ENCODE measurements at regions not wholly inside any gene's neighbourhood (a gene's known extent, or its start where the extent isn't known, plus 50 kb on each side); places are given as distances from the start of the nearest gene placed in this dataset.

DNA sequence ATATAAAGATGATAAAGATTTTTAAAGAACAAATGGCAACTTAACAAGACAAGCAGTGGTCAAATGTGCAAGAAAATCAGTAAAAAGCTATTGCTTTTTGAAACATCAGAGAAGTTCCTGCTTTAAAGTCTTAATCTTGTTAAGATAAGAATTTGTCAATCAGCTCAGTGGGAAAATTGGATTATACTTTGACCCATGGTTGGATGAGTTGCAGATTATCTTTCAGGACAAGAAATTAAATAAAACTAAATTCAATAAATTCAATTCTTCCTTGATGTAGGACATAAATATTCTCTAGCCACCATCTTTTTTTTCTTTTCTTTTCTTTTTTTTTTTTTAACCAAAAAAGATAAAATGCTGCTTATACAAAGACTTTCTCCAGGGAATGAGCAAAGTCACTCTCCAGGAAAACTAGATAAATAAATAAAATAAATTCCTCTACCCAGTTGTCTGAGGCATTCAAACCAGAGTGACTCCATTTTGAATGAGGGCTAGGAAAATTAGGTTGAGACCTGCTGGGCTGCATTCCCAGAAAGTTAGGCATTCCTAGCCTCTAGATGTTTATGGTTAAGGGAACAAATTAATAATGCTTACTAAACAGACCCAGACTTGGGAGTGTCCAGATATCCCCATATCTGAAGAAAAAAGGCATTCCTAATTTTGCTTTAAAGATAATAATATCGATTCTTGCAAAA is 211.2 kb downstream of the SNCA start:
- Histone ChIP-seq H3K18ac (ENCODE audit: insufficient read length, low read depth, low read length) (no peak overlapping the region), H4K8ac (replicated peaks; ENCODE audit: insufficient read length, low read depth, low read length) (no peak overlapping the region), H3K79me1 (ENCODE audit: insufficient read depth, low read depth, low read length, poor library complexity, severe bottlenecking) (no peaks in the 10 kb centered on the region), H4K20me1 (ENCODE audit: control insufficient read depth, insufficient read depth, insufficient read length) (no peaks in the 10 kb centered on the region), H3K27ac (ENCODE audit: insufficient read length, low read depth, low read length) (no peak overlapping the region), H3K79me2 (ENCODE audit: insufficient read depth, low read length) (no peaks in the 10 kb centered on the region), H2BK5ac (ENCODE audit: insufficient read length, low read length) (no peak overlapping the region), H3K4ac (ENCODE audit: low read depth, low read length) (no peak overlapping the region), H3T11ph (ENCODE audit: low read length) (no peak overlapping the region), H4K91ac (ENCODE audit: insufficient read length, low read depth, low read length) (no peak overlapping the region), H3K23me2 (ENCODE audit: insufficient read length, low read depth, low read length, poor library complexity, severe bottlenecking) (peaks cover 2% of the 10 kb centered on the region), H2AFZ (ENCODE audit: low read length) (no peak overlapping the region), H3K4me2 (ENCODE audit: insufficient read depth, insufficient read length, low read length) (no peak overlapping the region), H2BK120ac (ENCODE audit: low read depth, low read length, poor library complexity, severe bottlenecking) (no peak overlapping the region), H4K5ac (ENCODE audit: insufficient read length, low read depth, low read length) (no peak overlapping the region), H2BK15ac (ENCODE audit: low read depth, low read length) (no peak overlapping the region), H3K27me3 (ENCODE audit: insufficient read depth, low read length) (no peaks in the 10 kb centered on the region), H2AK5ac (ENCODE audit: insufficient read length, low read length) (no peak overlapping the region), H3K14ac (ENCODE audit: insufficient read depth, low read length) (no peak overlapping the region), H3K9me3 (ENCODE audit: control insufficient read depth, low read depth, low read length) (no peaks in the 10 kb centered on the region), H3K23ac (ENCODE audit: insufficient read length, low read depth, low read length) (no peak overlapping the region), H2BK20ac (ENCODE audit: low read depth, low read length, poor library complexity, severe bottlenecking) (no peak overlapping the region), H2BK12ac (ENCODE audit: insufficient read length, low read depth, low read length) (no peak overlapping the region), H3K56ac (ENCODE audit: insufficient read length, low read depth, low read length) (no peak overlapping the region), H3K9ac (ENCODE audit: extremely low read depth, insufficient read length, low read length) (no peak overlapping the region), H3K4me1 (ENCODE audit: insufficient read depth, low read length) (no peaks in the 10 kb centered on the region)
- H3K36me3 Mint-ChIP-seq (ENCODE audit: insufficient read depth in 1 of 3, low read depth in 3 of 3): peaks cover 0 to 2% (median 0%) of the 10 kb centered on the region in 3 experiments; a peak in 1 of 7 replicates
- no peaks in the 10 kb centered on the region; a peak in 1 of 5 replicates for H3K9me3 Mint-ChIP-seq
- H3K4me1 Mint-ChIP-seq: peaks cover 2 to 3% of the 10 kb centered on the region in 2 experiments; a peak in 3 of 4 replicates
- WGBS (ENCODE audit: extremely low coverage, insufficient read length, low lambda C conversion rate): no CpG with 5 or more reads among the region's 1 CpG
- H3K27ac Mint-ChIP-seq: no peak overlapping the region
- DNase-seq: no peak
- no peak for TF ChIP-seq CTCF (conservative IDR thresholded peaks at IDR 0.05)
- no peak overlapping the region for H3K4me3 Mint-ChIP-seq
- H3K27me3 Mint-ChIP-seq (ENCODE audit: low read depth): peaks cover 3% of the 10 kb centered on the region; the same call in 1 of the 2 replicates

Data from H9 (cell line).